ENCODE measurements at regions not wholly inside any gene's neighbourhood (a gene's known extent, or its start where the extent isn't known, plus 50 kb on each side); places are given as distances from the start of the nearest gene placed in this dataset.

GRCh38 chr2:12070153-12070552 is 323.7 kb downstream of the LPIN1 start:
- H3K36me3 Mint-ChIP-seq = no peaks in the 10 kb centered on the region

GRCh38 chr2:12070581-12070980 is 324.1 kb downstream of the LPIN1 start:
- H3K9me3 Mint-ChIP-seq (ENCODE audit: low read depth) = no peaks in the 10 kb centered on the region
- no peaks in the 10 kb centered on the region for H3K36me3 Mint-ChIP-seq
- H3K4me1 Mint-ChIP-seq (ENCODE audit: low read depth) = peaks cover 11% of the 10 kb centered on the region
- no peak overlapping the region for H3K4me3 Mint-ChIP-seq
- no peak overlapping the region for H3K27ac Mint-ChIP-seq
- H3K27me3 Mint-ChIP-seq = no peaks in the 10 kb centered on the region

More at GRCh38 chr2:12070153-12070552, 323.7 kb downstream of the LPIN1 start:
- Mint-ChIP-seq H3K27me3 (no peaks in the 10 kb centered on the region), H3K9me3 (ENCODE audit: low read depth) (no peaks in the 10 kb centered on the region), H3K27ac (no peak overlapping the region), H3K4me1 (ENCODE audit: low read depth) (peaks cover 11% of the 10 kb centered on the region), H3K4me3 (no peak overlapping the region)

GRCh38 chr2:12071318-12071717 is 324.9 kb downstream of the LPIN1 start:
- H3K4me3 Mint-ChIP-seq = no peak overlapping the region
- no peak overlapping the region for H3K27ac Mint-ChIP-seq
- no peaks in the 10 kb centered on the region for H3K27me3 Mint-ChIP-seq
- H3K9me3 Mint-ChIP-seq (ENCODE audit: low read depth) = no peaks in the 10 kb centered on the region
- no peaks in the 10 kb centered on the region for H3K36me3 Mint-ChIP-seq
- peaks cover 11% of the 10 kb centered on the region for H3K4me1 Mint-ChIP-seq (ENCODE audit: low read depth)

- Mint-ChIP-seq H3K9me3 (ENCODE audit: low read depth) (no peaks in the 10 kb centered on the region), H3K4me3 (no peak overlapping the region), H3K4me1 (ENCODE audit: low read depth) (peaks cover 8% of the 10 kb centered on the region), H3K27me3 (no peaks in the 10 kb centered on the region), H3K27ac (no peak overlapping the region), H3K36me3 (no peaks in the 10 kb centered on the region)
Measured at GRCh38 chr2:12073217-12073852, 326.9 kb downstream of the LPIN1 start.

- Mint-ChIP-seq H3K27ac (no peak overlapping the region), H3K27me3 (no peaks in the 10 kb centered on the region), H3K4me3 (no peak overlapping the region), H3K4me1 (ENCODE audit: low read depth) (peaks cover 8% of the 10 kb centered on the region), H3K9me3 (ENCODE audit: low read depth) (no peaks in the 10 kb centered on the region), H3K36me3 (no peaks in the 10 kb centered on the region)
Measured at GRCh38 chr2:12074126-12074844, 327.9 kb downstream of the LPIN1 start.

- no peaks in the 10 kb centered on the region for H3K9me3 Mint-ChIP-seq (ENCODE audit: low read depth)
- H3K27ac Mint-ChIP-seq = no peak overlapping the region
- H3K4me1 Mint-ChIP-seq (ENCODE audit: low read depth) = peaks cover 6% of the 10 kb centered on the region
- no peaks in the 10 kb centered on the region for H3K36me3 Mint-ChIP-seq
- H3K27me3 Mint-ChIP-seq = no peaks in the 10 kb centered on the region
- no peak overlapping the region for H3K4me3 Mint-ChIP-seq
Measured at GRCh38 chr2:12074845-12075217, 328.4 kb downstream of the LPIN1 start.

- peaks cover 3% of the 10 kb centered on the region for H3K4me1 Mint-ChIP-seq (ENCODE audit: low read depth)
- no peaks in the 10 kb centered on the region for H3K36me3 Mint-ChIP-seq
- no peak overlapping the region for H3K4me3 Mint-ChIP-seq
- no peak overlapping the region for H3K27ac Mint-ChIP-seq
- H3K9me3 Mint-ChIP-seq (ENCODE audit: low read depth) = no peaks in the 10 kb centered on the region
- no peaks in the 10 kb centered on the region for H3K27me3 Mint-ChIP-seq
Measured at GRCh38 chr2:12075603-12076002, 329.2 kb downstream of the LPIN1 start.

GRCh38 chr2:12076810-12077209 is 330.4 kb downstream of the LPIN1 start:
- H3K27ac Mint-ChIP-seq = no peak overlapping the region
- H3K27me3 Mint-ChIP-seq = no peaks in the 10 kb centered on the region
- no peak overlapping the region for H3K4me3 Mint-ChIP-seq

GRCh38 chr2:12080360-12080759 is 333.9 kb downstream of the LPIN1 start:
- no peak overlapping the region for H3K4me3 Mint-ChIP-seq
- H3K27me3 Mint-ChIP-seq = no peaks in the 10 kb centered on the region
- H3K9me3 Mint-ChIP-seq (ENCODE audit: low read depth) = no peaks in the 10 kb centered on the region
- no peak overlapping the region for H3K27ac Mint-ChIP-seq
- no peaks in the 10 kb centered on the region for H3K36me3 Mint-ChIP-seq
- peaks cover 30% of the 10 kb centered on the region for H3K4me1 Mint-ChIP-seq (ENCODE audit: low read depth)

More at GRCh38 chr2:12076810-12077209, 330.4 kb downstream of the LPIN1 start:
- H3K4me1 Mint-ChIP-seq (ENCODE audit: low read depth) = peaks cover 11% of the 10 kb centered on the region
- H3K9me3 Mint-ChIP-seq (ENCODE audit: low read depth) = no peaks in the 10 kb centered on the region
- H3K36me3 Mint-ChIP-seq = no peaks in the 10 kb centered on the region

- Mint-ChIP-seq H3K9me3 (ENCODE audit: low read depth) (no peaks in the 10 kb centered on the region), H3K36me3 (no peaks in the 10 kb centered on the region), H3K27me3 (no peaks in the 10 kb centered on the region), H3K4me3 (peak overlapping the region; percentile 53), H3K4me1 (ENCODE audit: low read depth) (peaks cover 30% of the 10 kb centered on the region), H3K27ac (peak overlapping the region; percentile 46)
Measured at GRCh38 chr2:12081481-12082210, 335.2 kb downstream of the LPIN1 start.

- H3K27me3 Mint-ChIP-seq = no peaks in the 10 kb centered on the region
- no peaks in the 10 kb centered on the region for H3K36me3 Mint-ChIP-seq
- H3K4me1 Mint-ChIP-seq (ENCODE audit: low read depth) = peaks cover 30% of the 10 kb centered on the region
- no peak overlapping the region for H3K4me3 Mint-ChIP-seq
- no peaks in the 10 kb centered on the region for H3K9me3 Mint-ChIP-seq (ENCODE audit: low read depth)
- no peak overlapping the region for H3K27ac Mint-ChIP-seq
Measured at GRCh38 chr2:12083081-12083581, 336.7 kb downstream of the LPIN1 start.

- Mint-ChIP-seq H3K4me1 (ENCODE audit: low read depth) (peaks cover 30% of the 10 kb centered on the region), H3K27me3 (no peaks in the 10 kb centered on the region), H3K36me3 (no peaks in the 10 kb centered on the region), H3K9me3 (ENCODE audit: low read depth) (no peaks in the 10 kb centered on the region), H3K4me3 (no peak overlapping the region), H3K27ac (no peak overlapping the region)
Measured at GRCh38 chr2:12083713-12084419, 337.4 kb downstream of the LPIN1 start.

GRCh38 chr2:12087175-12087574 is 340.7 kb downstream of the LPIN1 start:
- Mint-ChIP-seq H3K4me1 (ENCODE audit: low read depth) (peaks cover 15% of the 10 kb centered on the region), H3K27ac (no peak overlapping the region), H3K27me3 (no peaks in the 10 kb centered on the region), H3K9me3 (ENCODE audit: low read depth) (no peaks in the 10 kb centered on the region), H3K4me3 (no peak overlapping the region), H3K36me3 (no peaks in the 10 kb centered on the region)

- Mint-ChIP-seq H3K27me3 (no peaks in the 10 kb centered on the region), H3K36me3 (no peaks in the 10 kb centered on the region), H3K27ac (no peak overlapping the region), H3K9me3 (ENCODE audit: low read depth) (no peaks in the 10 kb centered on the region), H3K4me3 (no peak overlapping the region), H3K4me1 (ENCODE audit: low read depth) (peaks cover 11% of the 10 kb centered on the region)
Measured at GRCh38 chr2:12087671-12088380, 341.4 kb downstream of the LPIN1 start.

All from activated naive CD8-positive, alpha-beta T cell (primary cell).